ENCODE measurements at regions not wholly inside any gene's neighbourhood (a gene's known extent, or its start where the extent isn't known, plus 50 kb on each side); places are given as distances from the start of the nearest gene placed in this dataset.

- no peak for TF ChIP-seq CTCF (conservative IDR thresholded peaks at IDR 0.05; ENCODE audit: low read depth, low read length)
- H3K4me3 ChIP-seq (ENCODE audit: low read length): no peak overlapping the region
Measured at GRCh38 chr1:57860325-57860724, 436.5 kb upstream of the DAB1 start.

GRCh38 chr1:57858740-57859139, 434.9 kb upstream of the DAB1 start:
- no peak for DNase-seq (ENCODE audit: low read depth)
- no peak overlapping the region for H3K4me3 ChIP-seq (ENCODE audit: low read length)
- TF ChIP-seq CTCF (conservative IDR thresholded peaks at IDR 0.05; ENCODE audit: low read depth, low read length): no peak

More at GRCh38 chr1:57860325-57860724, 436.5 kb upstream of the DAB1 start:
- no peak for DNase-seq (ENCODE audit: low read depth)

GRCh38 chr1:57857809-57858208, 433.9 kb upstream of the DAB1 start:
- H3K4me3 ChIP-seq (ENCODE audit: low read length): no peak overlapping the region
- DNase-seq (ENCODE audit: low read depth): no peak
- TF ChIP-seq CTCF (conservative IDR thresholded peaks at IDR 0.05; ENCODE audit: low read depth, low read length): no peak

GRCh38 chr1:57854436-57854835, 430.6 kb upstream of the DAB1 start:
- DNase-seq (ENCODE audit: low read depth): no peak
- no peak for TF ChIP-seq CTCF (conservative IDR thresholded peaks at IDR 0.05; ENCODE audit: low read depth, low read length)
- no peak overlapping the region for H3K4me3 ChIP-seq (ENCODE audit: low read length)

- no peak for DNase-seq (ENCODE audit: low read depth)
- TF ChIP-seq CTCF (conservative IDR thresholded peaks at IDR 0.05; ENCODE audit: low read depth, low read length): no peak
- no peak overlapping the region for H3K4me3 ChIP-seq (ENCODE audit: low read length)
Measured at GRCh38 chr1:57850176-57850940, 426.5 kb upstream of the DAB1 start.

GRCh38 chr1:57848406-57848805, 424.5 kb upstream of the DAB1 start:
- no peak overlapping the region for H3K4me3 ChIP-seq (ENCODE audit: low read length)
- DNase-seq (ENCODE audit: low read depth): peak; percentile 63
- no peak for TF ChIP-seq CTCF (conservative IDR thresholded peaks at IDR 0.05; ENCODE audit: low read depth, low read length)

GRCh38 chr1:57845041-57845440, 421.2 kb upstream of the DAB1 start:
- no peak for TF ChIP-seq CTCF (conservative IDR thresholded peaks at IDR 0.05; ENCODE audit: low read depth, low read length)
- H3K4me3 ChIP-seq (ENCODE audit: low read length): no peak overlapping the region
- no peak for DNase-seq (ENCODE audit: low read depth)

All from retinal pigment epithelial cell (primary cell).